ENCODE measurements at regions not wholly inside any gene's neighbourhood (a gene's known extent, or its start where the extent isn't known, plus 50 kb on each side); places are given as distances from the start of the nearest gene placed in this dataset.

GRCh38 chr13:83557845-83558244, 324.4 kb downstream of the SLITRK1 start:
- TF ChIP-seq ZNF114 (CRISPR knock-in tag; IDR thresholded peaks at IDR 0.05) (no peak), CTCF (conservative IDR thresholded peaks at IDR 0.05; ENCODE audit: low read depth in 2 of 2) (no peak), EZH2 (IDR thresholded peaks at IDR 0.05; ENCODE audit: low read depth, unreplicated experiment) (no peak), POLR2AphosphoS5 (IDR thresholded peaks at IDR 0.05; ENCODE audit: low read depth) (no peak), REST (IDR thresholded peaks at IDR 0.05; ENCODE audit: unreplicated experiment) (no peak)
